Astrocyte (in vitro differentiated cells and primary cell): ENCODE measurements at regions not wholly inside any gene's neighbourhood (a gene's known extent, or its start where the extent isn't known, plus 50 kb on each side); places are given as distances from the start of the nearest gene placed in this dataset.

Source experiments
- DNase-seq: peaks from one replicate; pipeline ENCODE4 v3.0.0-alpha.2; 2010; ENCODE audit warnings: low read depth
- FAIRE-seq: peaks from 2 replicates; lab custom pipeline; 2011; peaks lifted over from hg19 to GRCh38; lab: Jason Lieb, UNC
- H2AFZ ChIP-seq: 2 replicates; pipeline ENCODE4 v1.6.0; 2012; ENCODE audit warnings: low read depth, low read length, inconsistent platforms
- H3K27ac ChIP-seq: 2 replicates; pipeline ENCODE4 v1.5.1; 2011; ENCODE audit warnings: low read depth, low read length, inconsistent platforms
- H3K27me3 ChIP-seq: 2 replicates; pipeline ENCODE4 v1.6.0; 2011; ENCODE audit warnings: low read length, inconsistent platforms; ENCODE audit not compliant: insufficient read depth
- H3K36me3 ChIP-seq: 2 replicates; pipeline ENCODE4 v1.5.1; 2011; ENCODE audit warnings: low read length, inconsistent platforms; ENCODE audit not compliant: insufficient read depth
- H3K4me1 ChIP-seq: 2 replicates; pipeline ENCODE4 v1.5.1; 2011; ENCODE audit warnings: low read length, inconsistent platforms; ENCODE audit not compliant: insufficient read depth
- H3K4me2 ChIP-seq: 2 replicates; pipeline ENCODE4 v1.6.0; 2012; ENCODE audit warnings: low read length, inconsistent platforms
- H3K4me3 ChIP-seq: 2 replicates; pipeline ENCODE4 v1.5.1; 2011; ENCODE audit warnings: low read depth, mild to moderate bottlenecking, low read length, inconsistent platforms; ENCODE audit not compliant: insufficient read depth
- H3K79me2 ChIP-seq: 2 replicates; pipeline ENCODE4 v1.6.0; 2012; ENCODE audit warnings: mild to moderate bottlenecking, low read length, inconsistent platforms; ENCODE audit not compliant: insufficient read depth
- H3K9ac ChIP-seq: 2 replicates; pipeline ENCODE4 v1.6.0; 2012; ENCODE audit warnings: mild to moderate bottlenecking, low read length, inconsistent platforms
- H3K9me3 ChIP-seq: 2 replicates; pipeline ENCODE4 v1.5.1; 2012; ENCODE audit warnings: low read depth, mild to moderate bottlenecking, low read length, inconsistent platforms; ENCODE audit not compliant: insufficient read depth
- H4K20me1 ChIP-seq: 2 replicates; pipeline ENCODE4 v1.6.0; 2012; ENCODE audit warnings: low read length, inconsistent platforms; ENCODE audit not compliant: insufficient read depth
- H3K27ac Mint-ChIP-seq: one replicate; pipeline ENCODE4 v1.8.0; 2021; ENCODE audit warnings: mild to moderate bottlenecking, mixed read lengths; ENCODE audit not compliant: unreplicated experiment
- H3K27me3 Mint-ChIP-seq: one replicate; pipeline ENCODE4 v1.8.0; 2021; ENCODE audit warnings: low read depth, mixed read lengths; ENCODE audit not compliant: unreplicated experiment
- H3K36me3 Mint-ChIP-seq: one replicate; pipeline ENCODE4 v1.8.0; 2021; ENCODE audit warnings: low read depth, mixed read lengths; ENCODE audit not compliant: unreplicated experiment
- H3K4me1 Mint-ChIP-seq: one replicate; pipeline ENCODE4 v1.8.0; 2021; ENCODE audit warnings: low read depth, mixed read lengths; ENCODE audit not compliant: unreplicated experiment
- H3K4me3 Mint-ChIP-seq: one replicate; pipeline ENCODE4 v1.8.0; 2021; ENCODE audit warnings: mild to moderate bottlenecking, moderate library complexity, mixed read lengths; ENCODE audit not compliant: unreplicated experiment
- H3K9me3 Mint-ChIP-seq: one replicate; pipeline ENCODE4 v1.8.0; 2021; ENCODE audit warnings: mild to moderate bottlenecking, mixed read lengths; ENCODE audit not compliant: unreplicated experiment
- CTCF ChIP-seq: IDR thresholded peaks from 2 replicates; pipeline ENCODE4 v1.5.1; 2011; ENCODE audit warnings: low read depth, mild to moderate bottlenecking, inconsistent platforms, low read length, moderate library complexity; ENCODE audit not compliant: insufficient read depth
- EZH2 ChIP-seq: IDR thresholded peaks from 2 replicates; pipeline ENCODE4 v1.6.1; 2012; ENCODE audit warnings: mild to moderate bottlenecking, low read length, inconsistent platforms; ENCODE audit not compliant: insufficient read depth

DNA sequence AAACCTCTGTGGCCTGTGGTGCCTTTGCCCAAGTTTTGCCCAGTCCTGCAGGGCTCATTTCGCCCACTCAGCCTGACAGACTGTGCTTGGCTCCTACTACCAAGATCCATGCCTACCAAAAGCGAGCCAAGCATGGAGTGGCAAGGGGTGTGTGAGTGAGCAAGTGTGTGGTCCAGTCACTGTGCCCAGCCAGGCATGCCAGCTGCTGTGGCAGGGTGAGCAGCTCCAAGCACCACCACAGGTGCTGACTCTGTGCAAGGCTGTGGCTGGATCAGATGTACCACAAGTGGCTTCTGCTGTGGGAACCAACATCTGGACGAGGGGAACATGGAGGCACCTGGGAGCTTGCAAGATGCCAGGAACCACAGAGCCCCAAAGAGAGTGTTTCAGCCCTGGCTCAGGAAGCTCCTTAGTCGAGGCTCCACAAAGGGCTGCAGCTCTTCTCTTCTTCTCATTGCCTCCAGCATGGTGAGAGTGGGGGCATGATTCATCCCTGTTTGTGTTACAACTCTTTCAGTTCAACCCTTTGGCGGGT is 1564.2 kb upstream of the MIR17HG start:
- Mint-ChIP-seq H3K4me1 (no peaks in the 10 kb centered on the region), H3K27ac (no peak overlapping the region), H3K27me3 (no peaks in the 10 kb centered on the region), H3K36me3 (no peaks in the 10 kb centered on the region), H3K9me3 (no peaks in the 10 kb centered on the region), H3K4me3 (no peak overlapping the region)
- Histone ChIP-seq H4K20me1 (no peaks in the 10 kb centered on the region), H3K27me3 (no peaks in the 10 kb centered on the region), H3K9me3 (no peaks in the 10 kb centered on the region), H3K4me1 (no peaks in the 10 kb centered on the region), H3K36me3 (no peaks in the 10 kb centered on the region), H3K4me3 (no peak overlapping the region), H2AFZ (no peak overlapping the region), H3K9ac (no peak overlapping the region), H3K4me2 (no peak overlapping the region), H3K27ac (no peak overlapping the region), H3K79me2 (no peaks in the 10 kb centered on the region)
- DNase-seq (no peak), FAIRE-seq (no peak)
- TF ChIP-seq EZH2 (no peak), CTCF (no peak)

DNA sequence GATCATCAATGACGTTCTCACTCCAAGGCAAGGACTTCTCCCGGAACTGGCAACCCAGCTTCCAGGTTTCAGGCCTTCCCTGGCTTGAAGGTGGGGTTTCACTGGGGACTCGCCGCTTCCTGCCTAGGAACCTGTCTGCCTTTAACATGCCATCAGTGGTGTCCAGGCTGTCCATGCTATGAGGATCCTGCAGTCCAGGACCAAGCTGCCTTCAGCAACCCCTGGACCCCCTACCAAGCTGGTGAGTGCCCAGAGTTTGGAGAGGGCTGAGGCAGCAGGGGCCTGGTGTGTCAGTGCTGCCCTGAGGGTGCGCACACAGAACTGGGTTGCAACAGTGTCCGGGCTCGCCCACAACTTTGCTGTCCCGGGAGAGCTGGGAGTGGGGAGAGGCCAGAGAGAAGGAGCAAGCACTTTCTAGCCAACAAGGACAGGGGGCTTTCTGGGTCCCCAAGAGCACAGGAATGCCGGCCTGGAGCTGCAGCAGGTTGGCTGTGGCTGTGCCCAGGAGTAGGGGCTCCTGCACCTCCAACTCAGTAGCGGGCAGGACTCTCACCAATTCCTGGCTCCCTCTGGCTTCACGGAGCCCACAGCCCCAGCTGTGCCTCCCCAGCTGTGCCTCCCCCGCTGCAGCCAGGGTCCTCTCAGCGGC is 1563.2 kb upstream of the MIR17HG start:
- H3K27me3 ChIP-seq = no peaks in the 10 kb centered on the region
- H3K9ac ChIP-seq = no peak overlapping the region
- H3K4me3 Mint-ChIP-seq = no peak overlapping the region
- no peaks in the 10 kb centered on the region for H3K9me3 ChIP-seq
- TF ChIP-seq EZH2 = no peak
- no peak for TF ChIP-seq CTCF
- no peaks in the 10 kb centered on the region for H3K4me1 ChIP-seq
- H3K36me3 Mint-ChIP-seq = no peaks in the 10 kb centered on the region
- no peaks in the 10 kb centered on the region for H3K36me3 ChIP-seq
- H3K79me2 ChIP-seq = no peaks in the 10 kb centered on the region
- FAIRE-seq = no peak
- H3K27me3 Mint-ChIP-seq = no peaks in the 10 kb centered on the region
- DNase-seq = no peak
- no peak overlapping the region for H3K4me3 ChIP-seq
- H2AFZ ChIP-seq = no peak overlapping the region
- no peaks in the 10 kb centered on the region for H3K4me1 Mint-ChIP-seq
- H3K27ac ChIP-seq = no peak overlapping the region
- H4K20me1 ChIP-seq = no peaks in the 10 kb centered on the region
- no peak overlapping the region for H3K27ac Mint-ChIP-seq
- no peaks in the 10 kb centered on the region for H3K9me3 Mint-ChIP-seq
- H3K4me2 ChIP-seq = no peak overlapping the region

- H4K20me1 ChIP-seq = no peaks in the 10 kb centered on the region
- H3K4me2 ChIP-seq = no peak overlapping the region
- H3K27ac ChIP-seq = no peak overlapping the region
- no peaks in the 10 kb centered on the region for H3K36me3 Mint-ChIP-seq
- no peaks in the 10 kb centered on the region for H3K79me2 ChIP-seq
- H3K4me3 ChIP-seq = no peak overlapping the region
- H3K4me1 ChIP-seq = no peaks in the 10 kb centered on the region
- no peak overlapping the region for H2AFZ ChIP-seq
- no peaks in the 10 kb centered on the region for H3K9me3 Mint-ChIP-seq
- H3K27me3 ChIP-seq = no peaks in the 10 kb centered on the region
- no peak overlapping the region for H3K27ac Mint-ChIP-seq
- H3K9me3 ChIP-seq = no peaks in the 10 kb centered on the region
- no peak for TF ChIP-seq EZH2
- TF ChIP-seq CTCF = no peak
- no peaks in the 10 kb centered on the region for H3K36me3 ChIP-seq
- H3K27me3 Mint-ChIP-seq = no peaks in the 10 kb centered on the region
- H3K4me1 Mint-ChIP-seq = no peaks in the 10 kb centered on the region
- no peak for DNase-seq
- H3K9ac ChIP-seq = no peak overlapping the region
- no peak overlapping the region for H3K4me3 Mint-ChIP-seq
- no peak for FAIRE-seq
Observed at GRCh38 chr13:89786531-89786930, 1561.0 kb upstream of the MIR17HG start.
